Stimulated activated CD4-positive, alpha-beta T cell treated with anti-CD3 and anti-CD28 coated beads, Interleukin-15, amount 100 ng/mL, for 24 hours (primary cell): ENCODE measurements at regions not wholly inside any gene's neighbourhood (a gene's known extent, or its start where the extent isn't known, plus 50 kb on each side); places are given as distances from the start of the nearest gene placed in this dataset.
"Not testable (repeated sequence)": the region's sequence is repeated elsewhere in the genome, so short reads cannot be mapped to it uniquely, and the experiment has no call there.

ENCODE experiments used
- DNase-seq: peaks from one replicate; pipeline ENCODE4 v3.0.0-alpha.2; 2020

DNA sequence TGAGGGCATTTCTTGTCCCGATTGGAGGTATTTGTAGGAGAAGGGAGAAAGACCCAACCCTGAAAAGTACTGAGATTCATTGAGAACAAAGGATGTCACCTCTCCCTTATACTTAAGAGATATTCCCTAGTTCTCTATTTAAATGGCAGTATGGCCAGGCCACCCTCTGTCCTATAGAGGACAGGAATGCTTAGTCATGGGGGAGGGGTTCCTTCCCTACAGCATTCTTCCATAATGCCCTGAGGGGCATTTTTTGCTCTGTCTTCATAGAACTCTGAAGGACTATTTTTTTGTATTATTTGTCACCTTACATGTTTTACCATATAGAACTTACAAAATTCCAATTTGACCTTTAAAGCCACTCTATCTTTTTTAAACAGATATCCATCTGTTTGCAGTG, 176.3 kb downstream of the TMEM161B start:
- DNase-seq: no peak

DNA sequence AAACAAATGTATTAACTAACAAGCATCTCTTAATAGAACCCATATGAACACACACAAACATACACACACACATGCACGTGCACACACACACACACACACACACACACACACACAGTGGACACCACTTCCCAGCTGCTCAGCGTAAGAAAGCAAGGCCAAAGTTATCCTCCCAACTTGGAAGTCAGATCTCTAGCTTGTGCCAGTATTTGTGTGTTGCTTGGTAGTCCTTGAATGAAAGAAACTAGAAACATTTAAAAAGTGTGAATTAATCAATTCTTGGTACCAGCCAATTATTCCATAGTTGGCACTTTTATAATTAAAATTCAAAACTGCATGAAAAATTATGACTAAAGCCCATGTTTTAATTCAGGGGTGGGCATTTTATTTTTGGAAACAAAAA, 178.1 kb downstream of the TMEM161B start:
- DNase-seq: no peak

- no peak for DNase-seq
Measured at GRCh38 chr5:88089719-88090390, 178.8 kb downstream of the TMEM161B start.

- DNase-seq: no peak
Measured at GRCh38 chr5:88085462-88085861, 183.2 kb downstream of the TMEM161B start.

- DNase-seq: no peak
Measured at GRCh38 chr5:88081877-88082276, 186.8 kb downstream of the TMEM161B start.

GRCh38 chr5:88063813-88064212, 204.8 kb downstream of the TMEM161B start:
- no peak for DNase-seq

GRCh38 chr5:88060194-88060593, 208.5 kb downstream of the TMEM161B start:
- DNase-seq: no peak

GRCh38 chr5:88058625-88059024, 210.0 kb downstream of the TMEM161B start:
- DNase-seq: no peak

- not testable (repeated sequence) for DNase-seq
Measured at GRCh38 chr5:88052468-88052867, 216.2 kb downstream of the TMEM161B start.

GRCh38 chr5:88051148-88051547, 217.5 kb downstream of the TMEM161B start:
- DNase-seq: no peak

DNA sequence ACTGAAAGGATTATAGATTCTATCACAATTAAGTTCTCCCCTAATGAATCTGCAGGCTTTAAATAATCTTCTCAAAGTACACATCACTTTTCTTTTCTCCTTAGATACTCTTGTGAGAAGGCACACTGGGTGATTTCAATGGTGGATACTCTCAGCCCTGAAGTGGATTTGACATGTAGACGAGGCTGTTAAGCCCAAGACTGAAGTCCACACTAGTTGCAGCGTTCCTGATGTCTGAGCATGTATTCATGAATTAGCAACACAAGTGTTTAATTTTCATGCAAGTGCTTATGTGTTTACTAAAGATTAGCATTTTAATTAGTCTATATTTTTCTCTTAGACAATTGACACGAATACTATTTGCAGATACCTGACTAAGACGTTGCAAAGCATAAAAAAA, 218.9 kb downstream of the TMEM161B start:
- DNase-seq: no peak

DNA sequence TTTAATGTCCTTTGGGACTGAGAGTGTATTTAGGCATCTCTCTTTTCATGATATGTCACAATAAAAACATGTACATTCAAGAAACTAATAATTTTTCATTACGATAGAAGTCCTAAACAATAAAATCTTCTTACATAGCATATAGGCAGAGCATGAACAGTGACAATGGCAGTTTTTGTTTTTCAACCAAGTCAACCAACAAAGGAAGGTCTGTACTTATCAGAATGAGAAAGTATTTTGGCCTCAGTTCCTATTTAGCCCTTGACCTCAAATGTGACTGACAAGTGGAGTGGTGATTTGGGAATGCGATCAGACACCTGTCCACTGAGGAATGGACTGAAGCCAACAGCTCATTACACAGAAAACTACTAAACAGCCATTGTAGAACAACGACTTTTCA, 219.5 kb downstream of the TMEM161B start:
- DNase-seq: no peak

GRCh38 chr5:88045931-88046461, 222.6 kb downstream of the TMEM161B start:
- DNase-seq: no peak

DNA sequence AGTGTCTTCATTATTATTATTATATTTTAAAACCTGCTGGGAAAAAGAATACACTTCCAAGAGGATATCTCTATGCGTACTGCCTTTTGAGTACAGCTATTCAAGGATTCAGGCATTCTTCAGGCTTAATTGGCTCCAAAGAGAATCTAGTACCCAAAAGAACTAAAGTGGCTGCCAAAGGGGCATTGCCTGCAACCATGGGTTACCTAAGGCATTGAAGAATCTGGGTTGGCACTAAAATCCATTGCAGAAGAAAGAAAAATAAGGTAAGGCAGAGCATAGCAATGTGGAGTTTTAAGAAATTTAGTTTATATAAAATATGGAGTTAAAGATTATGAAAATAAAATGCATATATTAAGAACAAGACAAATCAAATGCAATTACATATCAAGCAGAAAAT, 223.5 kb downstream of the TMEM161B start:
- DNase-seq: no peak

GRCh38 chr5:88034520-88034919, 234.1 kb downstream of the TMEM161B start:
- DNase-seq: no peak

DNA sequence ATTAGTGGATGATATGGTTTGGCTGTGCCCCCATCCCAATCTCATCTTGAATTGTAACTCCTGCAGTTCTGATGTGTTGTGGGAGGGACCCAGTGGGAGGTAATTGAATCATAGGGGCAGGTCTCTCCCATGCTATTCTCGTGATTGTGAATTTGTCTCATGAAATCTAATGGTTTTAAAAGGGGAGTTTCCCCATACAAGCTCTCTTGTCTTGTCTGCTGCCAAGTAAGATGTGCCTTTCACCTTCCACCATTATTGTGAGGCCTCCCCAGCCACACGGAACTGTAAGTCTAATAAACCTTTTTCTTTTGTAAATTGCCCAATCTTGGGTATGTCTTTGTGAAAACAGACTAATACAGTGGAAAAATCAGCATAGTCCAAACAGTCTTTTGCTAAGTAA, 235.5 kb downstream of the TMEM161B start:
- DNase-seq: no peak

GRCh38 chr5:88029011-88029410, 239.6 kb downstream of the TMEM161B start:
- DNase-seq: no peak

DNA sequence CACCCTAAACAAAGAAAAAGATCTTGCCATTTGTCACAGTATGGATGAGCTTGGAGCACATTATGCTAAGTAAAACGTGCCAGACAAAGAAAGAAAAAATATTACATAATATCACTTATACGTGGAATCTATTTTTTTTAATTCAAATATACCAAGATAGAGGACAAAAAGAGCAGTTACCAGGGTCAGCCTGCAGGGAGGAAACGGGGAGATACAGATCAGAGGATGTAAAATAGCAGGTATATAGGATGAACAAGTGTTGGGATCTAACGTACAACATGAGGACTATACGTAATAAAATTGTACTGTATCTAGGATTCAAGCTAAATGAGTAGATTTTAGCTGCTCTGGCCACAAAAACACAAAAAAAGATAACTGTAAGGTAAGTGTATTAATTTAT, 247.5 kb downstream of the TMEM161B start:
- no peak for DNase-seq

DNA sequence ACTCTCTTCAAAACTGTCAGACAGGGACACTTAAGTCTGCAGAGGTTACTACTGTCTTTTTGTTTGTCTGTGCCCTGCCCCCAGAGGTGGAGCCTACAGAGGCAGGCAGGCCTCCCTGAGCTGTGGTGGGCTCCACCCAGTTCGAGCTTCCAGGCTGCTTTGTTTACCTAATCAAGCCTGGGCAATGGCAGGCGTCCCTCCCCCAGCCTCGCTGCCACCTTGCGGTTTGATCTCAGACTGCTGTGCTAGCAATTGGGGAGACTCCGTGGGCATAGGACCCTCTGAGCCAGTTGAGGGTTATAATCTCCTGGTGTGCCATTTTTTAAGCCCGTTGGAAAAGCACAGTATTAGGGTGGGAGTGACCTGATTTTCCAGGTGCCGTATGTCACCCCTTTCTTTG, 253.7 kb downstream of the TMEM161B start:
- not testable (repeated sequence) for DNase-seq

GRCh38 chr5:88000877-88001276, 267.8 kb downstream of the TMEM161B start:
- no peak for DNase-seq

DNA sequence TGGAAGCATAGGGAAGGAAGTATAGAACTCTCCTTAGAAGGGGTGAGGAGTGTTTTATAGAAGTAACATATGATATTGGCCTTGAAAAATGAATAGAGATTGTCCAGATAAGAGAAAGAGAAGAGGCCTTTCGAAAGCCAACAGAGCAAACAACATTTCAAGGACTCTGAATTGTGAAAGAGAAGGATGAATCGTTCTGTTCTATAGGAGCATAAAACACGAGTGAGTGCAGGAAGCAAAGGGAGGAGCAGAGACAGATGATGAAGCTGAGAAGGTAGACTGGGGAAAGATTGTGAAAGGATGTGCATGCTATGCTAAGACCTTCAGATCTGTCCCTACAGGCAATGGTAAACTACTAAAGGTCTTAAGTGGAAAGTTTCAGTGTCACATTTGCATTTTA, 271.0 kb downstream of the TMEM161B start:
- no peak for DNase-seq

GRCh38 chr5:87966213-87966612, 302.4 kb downstream of the TMEM161B start:
- DNase-seq: no peak

DNA sequence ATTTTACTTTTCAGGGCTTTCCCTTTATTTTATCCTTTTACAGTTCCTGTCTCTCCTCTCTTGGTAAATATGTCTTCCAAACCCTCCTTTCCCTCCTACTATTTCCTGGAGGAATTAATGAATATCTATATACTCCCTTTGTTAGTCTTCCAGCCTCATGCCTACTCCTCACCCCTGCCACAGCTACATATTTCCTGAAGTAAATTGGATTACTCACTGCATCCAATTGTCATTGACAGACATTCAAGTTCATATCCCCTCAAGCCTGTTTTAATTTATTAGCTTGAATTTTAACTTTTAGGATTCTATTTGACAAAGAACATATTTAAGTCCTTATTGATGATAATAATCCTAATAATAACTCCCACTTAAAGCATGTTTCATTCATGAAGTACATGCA, 314.5 kb downstream of the TMEM161B start:
- DNase-seq: no peak

- DNase-seq: no peak
Measured at GRCh38 chr5:87951661-87952060, 317.0 kb downstream of the TMEM161B start.
